B cell (primary cell): ENCODE measurements at regions not wholly inside any gene's neighbourhood (a gene's known extent, or its start where the extent isn't known, plus 50 kb on each side); places are given as distances from the start of the nearest gene placed in this dataset.
"Not testable (repeated sequence)": the region's sequence is repeated elsewhere in the genome, so short reads cannot be mapped to it uniquely, and the experiment has no call there.

Experiments
- ATAC-seq: fragments of 200-7000 bp; cut with Tn5 transposase; one replicate; pipeline ENCODE4 v1.10.0; 2021; ENCODE audit warnings: low read depth, mild to moderate bottlenecking, moderate number of reproducible peaks, moderate library complexity
- CTCF ChIA-PET: fragments of 350-600 bp; sonication (Branson Sonifier 250); formaldehyde crosslinking; loops from one replicate; lab custom pipeline; 2021; ENCODE audit warnings: antibody characterized with exemption, inconsistent platforms; lab: Charles Lee
- POLR2A ChIA-PET: fragments of 350-600 bp; sonication (Branson Sonifier 250); formaldehyde crosslinking; loops from one replicate; lab custom pipeline; 2021; ENCODE audit warnings: antibody characterized with exemption; lab: Charles Lee
- DNase-seq: peaks from one replicate; pipeline ENCODE4 v3.0.0; 2013
- H2AFZ ChIP-seq: 2 replicates; pipeline ENCODE4 v1.6.1; 2012; ENCODE audit warnings: mild to moderate bottlenecking, low read depth, low read length; ENCODE audit not compliant: insufficient read depth, poor library complexity, severe bottlenecking
- H3K27ac ChIP-seq, 2 donors: 1 replicate in 1 of 2; 2 replicates in 1 of 2; pipeline ENCODE4 v1.5.1; 2012 to 2013; ENCODE audit warnings: low read length in 2 of 2, mild to moderate bottlenecking in 2 of 2, moderate library complexity in 1 of 2
- H3K27me3 ChIP-seq, 4 experiments: fragments of 200-600 bp in 1 of 4; sonication (generic) in 1 of 4; replicated peaks in 1 of 4; 1 replicate in 2 of 4; 2 replicates in 2 of 4; pipeline versions ENCODE4 v1.6.1 to v1.7.0; 2013 to 2016; ENCODE audit warnings: low read length in 3 of 4, mild to moderate bottlenecking in 2 of 4, mixed read lengths in 1 of 4, moderate library complexity in 1 of 4; ENCODE audit not compliant: insufficient read depth in 4 of 4, control insufficient read depth in 3 of 4; ENCODE audit errors: control extremely low read depth in 1 of 4
- H3K36me3 ChIP-seq, 2 experiments: replicated peaks in 1 of 2; 1 replicate in 1 of 2; 2 replicates in 1 of 2; pipeline versions ENCODE4 v1.6.1 to v1.7.1; 2013; ENCODE audit warnings: low read length in 1 of 2; ENCODE audit not compliant: insufficient read depth in 2 of 2, control insufficient read depth in 1 of 2; ENCODE audit errors: control extremely low read depth in 1 of 2, extremely low read depth in 1 of 2
- H3K4me1 ChIP-seq, 2 donors: fragments of 200-600 bp in 1 of 2; sonication (generic) in 1 of 2; 1 replicate in 1 of 2; 2 replicates in 1 of 2; pipeline versions ENCODE4 v1.5.1 to v1.6.1; 2013 to 2017; ENCODE audit warnings: low read length in 2 of 2; ENCODE audit not compliant: control insufficient read depth in 2 of 2, insufficient read depth in 2 of 2
- H3K4me2 ChIP-seq: replicated peaks from 2 replicates; pipeline ENCODE3; 2012; ENCODE audit warnings: mild to moderate bottlenecking, low read depth, low read length; ENCODE audit not compliant: poor library complexity, severe bottlenecking
- H3K4me3 ChIP-seq, 5 experiments: fragments of 200-600 bp in 1 of 5; sonication (generic) in 1 of 5; 1 replicate in 3 of 5; 2 replicates in 2 of 5; pipeline versions ENCODE4 v1.5.1 to v1.7.0; 2011 to 2016; ENCODE audit warnings: low read length in 4 of 5, mild to moderate bottlenecking in 4 of 5, low read depth in 2 of 5, control low read depth in 1 of 5, moderate library complexity in 1 of 5; ENCODE audit not compliant: insufficient read depth in 1 of 5; ENCODE audit errors: control extremely low read depth in 1 of 5, extremely low read depth in 1 of 5
- H3K79me2 ChIP-seq: fragments of 200-600 bp; sonication (generic); one replicate; pipeline ENCODE4 v1.6.0; 2016; ENCODE audit warnings: low read length; ENCODE audit not compliant: control insufficient read depth, insufficient read depth
- H3K9ac ChIP-seq: fragments of 200-600 bp; sonication (generic); 2 replicates; pipeline ENCODE4 v1.6.1; 2017; ENCODE audit warnings: mild to moderate bottlenecking, low read length, moderate library complexity
- H3K9me3 ChIP-seq, 3 donors: one replicate each; pipeline versions ENCODE4 v1.6.1 to v1.7.1; 2013; ENCODE audit warnings: low read length in 2 of 3; ENCODE audit not compliant: control insufficient read depth in 2 of 3, insufficient read depth in 1 of 3; ENCODE audit errors: control extremely low read depth in 1 of 3
- H4K20me1 ChIP-seq: 2 replicates; pipeline ENCODE4 v1.6.0; 2012; ENCODE audit warnings: mild to moderate bottlenecking, low read length; ENCODE audit not compliant: insufficient read depth, control insufficient read depth, poor library complexity, severe bottlenecking
- H3K27ac Mint-ChIP-seq: one replicate; pipeline ENCODE4 v1.8.0; 2021; ENCODE audit warnings: mixed read lengths
- H3K27me3 Mint-ChIP-seq: one replicate; pipeline ENCODE4 v1.8.0; 2021; ENCODE audit warnings: mixed read lengths
- H3K4me1 Mint-ChIP-seq: one replicate; pipeline ENCODE4 v1.8.0; 2021; ENCODE audit warnings: mixed read lengths
- H3K4me3 Mint-ChIP-seq: one replicate; pipeline ENCODE4 v1.8.0; 2021; ENCODE audit warnings: mixed read lengths
- H3K9me3 Mint-ChIP-seq: one replicate; pipeline ENCODE4 v1.8.0; 2022; ENCODE audit warnings: mixed read lengths; ENCODE audit not compliant: insufficient read depth
- EZH2 ChIP-seq: IDR thresholded peaks from 2 replicates; pipeline ENCODE4 v1.6.1; 2012; ENCODE audit warnings: borderline replicate concordance, low read depth, mild to moderate bottlenecking, moderate library complexity, low read length; ENCODE audit not compliant: insufficient read depth, poor library complexity, severe bottlenecking
- WGBS: methylation state at CpG from one replicate; pipeline ENCODE4 v1.1.5; 2013; ENCODE audit warnings: missing lambda C conversion rate; ENCODE audit not compliant: insufficient coverage; 5-methylcytosine and 5-hydroxymethylcytosine counted together
- intact Hi-C: fragments of 100-400 bp; cut with micrococcal nuclease; formaldehyde crosslinking; loops from one replicate; pipeline ENCODE4 v1.10.0; 2022
- TF ChIP-seq, protein P1 (sequence below): fragments of 200-600 bp; IDR thresholded peaks from one replicate; pipeline ENCODE4 v1.8.0; 2022; ENCODE audit warnings: antibody characterized with exemption, mild to moderate bottlenecking

GRCh38 chr11:57942808-57943207 lies 80.9 kb upstream of the OR9Q1 start:
- no peak overlapping the region for H3K27ac ChIP-seq
- Mint-ChIP-seq H3K9me3 (no peaks in the 10 kb centered on the region), H3K4me1 (no peaks in the 10 kb centered on the region), H3K4me3 (no peak overlapping the region), H3K27ac (no peak overlapping the region), H3K27me3 (peaks cover 14% of the 10 kb centered on the region)
- no peak overlapping the region for H3K9ac ChIP-seq
- peaks cover 0 to 3% (median 0%) of the 10 kb centered on the region in 3 donors for H3K9me3 ChIP-seq
- H3K4me2 ChIP-seq = no peak overlapping the region
- intact Hi-C loops = no loop called here
- DNase-seq = no peak
- TF ChIP-seq EZH2 = no peak
- TF ChIP-seq, protein P1, sequence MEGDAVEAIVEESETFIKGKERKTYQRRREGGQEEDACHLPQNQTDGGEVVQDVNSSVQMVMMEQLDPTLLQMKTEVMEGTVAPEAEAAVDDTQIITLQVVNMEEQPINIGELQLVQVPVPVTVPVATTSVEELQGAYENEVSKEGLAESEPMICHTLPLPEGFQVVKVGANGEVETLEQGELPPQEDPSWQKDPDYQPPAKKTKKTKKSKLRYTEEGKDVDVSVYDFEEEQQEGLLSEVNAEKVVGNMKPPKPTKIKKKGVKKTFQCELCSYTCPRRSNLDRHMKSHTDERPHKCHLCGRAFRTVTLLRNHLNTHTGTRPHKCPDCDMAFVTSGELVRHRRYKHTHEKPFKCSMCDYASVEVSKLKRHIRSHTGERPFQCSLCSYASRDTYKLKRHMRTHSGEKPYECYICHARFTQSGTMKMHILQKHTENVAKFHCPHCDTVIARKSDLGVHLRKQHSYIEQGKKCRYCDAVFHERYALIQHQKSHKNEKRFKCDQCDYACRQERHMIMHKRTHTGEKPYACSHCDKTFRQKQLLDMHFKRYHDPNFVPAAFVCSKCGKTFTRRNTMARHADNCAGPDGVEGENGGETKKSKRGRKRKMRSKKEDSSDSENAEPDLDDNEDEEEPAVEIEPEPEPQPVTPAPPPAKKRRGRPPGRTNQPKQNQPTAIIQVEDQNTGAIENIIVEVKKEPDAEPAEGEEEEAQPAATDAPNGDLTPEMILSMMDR = no peak
- H4K20me1 ChIP-seq = no peaks in the 10 kb centered on the region
- H3K27me3 ChIP-seq = peaks cover 0 to 5% (median under 1%) of the 10 kb centered on the region in 4 experiments
- H2AFZ ChIP-seq = no peak overlapping the region
- H3K4me1 ChIP-seq = no peaks in the 10 kb centered on the region
- no peak overlapping the region for H3K4me3 ChIP-seq
- ChIA-PET POLR2A (no interaction called here), CTCF (no interaction called here)
- H3K36me3 ChIP-seq = no peaks in the 10 kb centered on the region
- ATAC-seq = no peak
- H3K79me2 ChIP-seq = no peaks in the 10 kb centered on the region
- no CpG with 5 or more reads among the region's 1 CpG for WGBS

DNA sequence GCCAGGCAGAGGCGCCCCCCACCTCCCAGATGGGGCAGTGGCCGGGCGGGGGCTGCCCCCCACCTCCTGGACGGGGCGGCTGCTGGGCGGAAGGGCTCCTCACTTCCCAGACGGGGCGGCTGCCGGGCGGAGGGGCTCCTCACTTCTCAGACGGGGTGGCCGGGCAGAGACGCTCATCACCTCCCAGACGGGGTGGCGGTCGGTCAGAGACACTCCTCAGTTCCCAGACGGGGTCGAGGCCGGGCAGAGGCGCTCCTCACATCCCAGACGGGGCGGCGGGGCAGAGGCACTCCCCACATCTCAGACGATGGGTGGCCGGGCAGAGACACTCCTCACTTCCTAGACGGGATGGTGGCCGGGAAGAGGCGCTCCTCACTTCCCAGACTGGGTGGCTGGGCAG lies 79.9 kb upstream of the OR9Q1 start:
- H3K4me3 ChIP-seq, H3K9me3 ChIP-seq, H2AFZ ChIP-seq, POLR2A ChIA-PET, H3K4me3 Mint-ChIP-seq, H3K4me1 Mint-ChIP-seq, H3K9ac ChIP-seq, H4K20me1 ChIP-seq, H3K79me2 ChIP-seq, H3K27ac Mint-ChIP-seq, H3K27ac ChIP-seq, CTCF ChIA-PET, H3K27me3 ChIP-seq, H3K4me2 ChIP-seq, H3K9me3 Mint-ChIP-seq, ATAC-seq, H3K4me1 ChIP-seq, DNase-seq, H3K36me3 ChIP-seq, intact Hi-C loops: not testable (repeated sequence)
- 84% methylated on average over 13 of the region's 28 CpGs for WGBS
- H3K27me3 Mint-ChIP-seq = peaks cover 14% of the 10 kb centered on the region
